ENCODE measurements at regions not wholly inside any gene's neighbourhood (a gene's known extent, or its start where the extent isn't known, plus 50 kb on each side); places are given as distances from the start of the nearest gene placed in this dataset.

DNA sequence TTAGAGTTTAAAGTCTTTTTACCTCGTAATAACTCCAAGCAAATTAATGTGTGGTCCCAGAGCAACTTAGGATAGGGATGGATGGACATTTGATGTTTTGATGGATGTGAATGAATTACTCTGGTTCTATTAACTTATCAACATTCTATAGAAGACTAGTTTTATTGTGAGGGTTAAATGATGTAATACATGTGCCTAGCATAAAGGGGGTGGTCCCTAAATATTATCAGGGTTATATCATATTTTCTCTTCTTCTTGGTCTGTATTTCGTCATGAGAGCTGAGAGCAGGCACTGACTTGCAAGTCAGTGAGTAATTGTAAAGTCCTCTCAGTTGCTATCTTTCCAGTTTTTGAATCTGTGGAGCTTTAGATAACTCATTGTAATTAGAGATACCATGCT, 219.3 kb downstream of the GATA3 start:
- TF ChIP-seq, protein P1, sequence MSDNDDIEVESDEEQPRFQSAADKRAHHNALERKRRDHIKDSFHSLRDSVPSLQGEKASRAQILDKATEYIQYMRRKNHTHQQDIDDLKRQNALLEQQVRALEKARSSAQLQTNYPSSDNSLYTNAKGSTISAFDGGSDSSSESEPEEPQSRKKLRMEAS (IDR thresholded peaks at IDR 0.05) = no peak
- TF ChIP-seq TCF12 (IDR thresholded peaks at IDR 0.05; ENCODE audit: low read depth) (no peak), EP300 (IDR thresholded peaks at IDR 0.05; ENCODE audit: borderline replicate concordance) (no peak), YY1 (IDR thresholded peaks at IDR 0.05; ENCODE audit: low read depth) (no peak), TAF1 (IDR thresholded peaks at IDR 0.05; ENCODE audit: low read depth) (no peak), CREB1 (IDR thresholded peaks at IDR 0.05; ENCODE audit: low read depth) (no peak), NFIC (IDR thresholded peaks at IDR 0.05) (no peak), CEBPB (IDR thresholded peaks at IDR 0.05) (no peak), FOXM1 (IDR thresholded peaks at IDR 0.05; ENCODE audit: borderline replicate concordance, low read depth) (no peak), TEAD4 (IDR thresholded peaks at IDR 0.05) (no peak), EGR1 (IDR thresholded peaks at IDR 0.05) (no peak)
- TF ChIP-seq, protein P2, sequence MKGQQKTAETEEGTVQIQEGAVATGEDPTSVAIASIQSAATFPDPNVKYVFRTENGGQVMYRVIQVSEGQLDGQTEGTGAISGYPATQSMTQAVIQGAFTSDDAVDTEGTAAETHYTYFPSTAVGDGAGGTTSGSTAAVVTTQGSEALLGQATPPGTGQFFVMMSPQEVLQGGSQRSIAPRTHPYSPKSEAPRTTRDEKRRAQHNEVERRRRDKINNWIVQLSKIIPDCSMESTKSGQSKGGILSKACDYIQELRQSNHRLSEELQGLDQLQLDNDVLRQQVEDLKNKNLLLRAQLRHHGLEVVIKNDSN (IDR thresholded peaks at IDR 0.05) = no peak
- TF ChIP-seq, protein P3, sequence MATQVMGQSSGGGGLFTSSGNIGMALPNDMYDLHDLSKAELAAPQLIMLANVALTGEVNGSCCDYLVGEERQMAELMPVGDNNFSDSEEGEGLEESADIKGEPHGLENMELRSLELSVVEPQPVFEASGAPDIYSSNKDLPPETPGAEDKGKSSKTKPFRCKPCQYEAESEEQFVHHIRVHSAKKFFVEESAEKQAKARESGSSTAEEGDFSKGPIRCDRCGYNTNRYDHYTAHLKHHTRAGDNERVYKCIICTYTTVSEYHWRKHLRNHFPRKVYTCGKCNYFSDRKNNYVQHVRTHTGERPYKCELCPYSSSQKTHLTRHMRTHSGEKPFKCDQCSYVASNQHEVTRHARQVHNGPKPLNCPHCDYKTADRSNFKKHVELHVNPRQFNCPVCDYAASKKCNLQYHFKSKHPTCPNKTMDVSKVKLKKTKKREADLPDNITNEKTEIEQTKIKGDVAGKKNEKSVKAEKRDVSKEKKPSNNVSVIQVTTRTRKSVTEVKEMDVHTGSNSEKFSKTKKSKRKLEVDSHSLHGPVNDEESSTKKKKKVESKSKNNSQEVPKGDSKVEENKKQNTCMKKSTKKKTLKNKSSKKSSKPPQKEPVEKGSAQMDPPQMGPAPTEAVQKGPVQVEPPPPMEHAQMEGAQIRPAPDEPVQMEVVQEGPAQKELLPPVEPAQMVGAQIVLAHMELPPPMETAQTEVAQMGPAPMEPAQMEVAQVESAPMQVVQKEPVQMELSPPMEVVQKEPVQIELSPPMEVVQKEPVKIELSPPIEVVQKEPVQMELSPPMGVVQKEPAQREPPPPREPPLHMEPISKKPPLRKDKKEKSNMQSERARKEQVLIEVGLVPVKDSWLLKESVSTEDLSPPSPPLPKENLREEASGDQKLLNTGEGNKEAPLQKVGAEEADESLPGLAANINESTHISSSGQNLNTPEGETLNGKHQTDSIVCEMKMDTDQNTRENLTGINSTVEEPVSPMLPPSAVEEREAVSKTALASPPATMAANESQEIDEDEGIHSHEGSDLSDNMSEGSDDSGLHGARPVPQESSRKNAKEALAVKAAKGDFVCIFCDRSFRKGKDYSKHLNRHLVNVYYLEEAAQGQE (IDR thresholded peaks at IDR 0.05; ENCODE audit: low read depth) = no peak
